Stimulated activated CD8-positive, alpha-beta memory T cell treated with anti-CD3 and anti-CD28 coated beads, Interleukin-7, amount 100 ng/mL, for 48 hours (primary cell): ENCODE measurements at regions not wholly inside any gene's neighbourhood (a gene's known extent, or its start where the extent isn't known, plus 50 kb on each side); places are given as distances from the start of the nearest gene placed in this dataset.

Experiments used
- DNase-seq, 2 donors: peaks; one replicate each; pipeline ENCODE4 v3.0.0-alpha.2; 2020; ENCODE audit warnings: low read depth in 1 of 2; ENCODE audit errors: extremely low read depth in 1 of 2

DNA sequence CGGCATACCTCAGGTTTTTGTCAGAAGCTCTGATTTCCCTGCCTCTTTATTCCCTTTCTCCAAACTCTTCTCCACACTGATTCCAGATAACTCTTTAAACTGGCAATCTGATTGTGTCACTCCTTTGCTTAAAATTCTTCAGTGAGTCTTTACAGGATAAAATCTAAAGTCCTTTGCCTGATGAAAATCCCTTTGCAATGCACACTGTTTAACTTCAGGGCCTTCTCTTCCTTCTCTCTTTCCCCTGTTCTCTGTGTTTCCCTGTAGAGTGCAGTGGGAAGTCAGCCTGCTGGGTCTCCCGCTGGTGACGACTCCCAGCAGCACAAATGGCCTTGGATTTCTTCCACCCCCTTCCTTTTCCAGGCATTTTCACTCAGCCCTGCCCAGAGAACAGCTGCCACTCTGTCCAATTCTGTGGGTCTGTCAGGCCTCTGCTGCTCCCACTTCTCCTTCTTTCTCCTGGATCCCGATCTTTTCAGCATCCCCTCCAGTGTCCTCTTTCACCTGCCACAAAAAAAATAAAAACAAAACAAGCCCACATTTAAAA is 189.9 kb upstream of the NWD2 start:
- DNase-seq = no peak

GRCh38 chr4:37058826-37059225 is 185.7 kb upstream of the NWD2 start:
- no peak for DNase-seq

DNA sequence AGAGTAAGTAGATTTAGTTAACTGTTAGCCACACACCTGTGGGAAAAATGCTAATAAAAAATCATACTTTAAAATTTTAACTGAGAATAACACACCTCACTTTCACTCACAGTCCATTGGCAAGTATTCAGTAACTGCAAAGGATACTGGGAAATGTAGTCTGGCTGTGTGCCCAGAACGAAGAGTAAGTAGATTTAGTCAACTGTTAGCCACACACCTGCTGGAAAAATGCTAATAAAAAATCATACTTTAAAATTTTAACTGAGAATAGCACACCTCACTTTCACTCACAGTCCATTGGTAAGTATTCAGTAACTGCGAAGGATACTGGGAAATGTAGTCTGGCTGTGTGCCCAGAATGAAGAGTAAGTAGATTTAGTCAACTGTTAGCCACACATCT is 178.4 kb upstream of the NWD2 start:
- no peak for DNase-seq

GRCh38 chr4:37068580-37068979 is 176.0 kb upstream of the NWD2 start:
- no peak for DNase-seq

- DNase-seq = no peak
Measured at GRCh38 chr4:37070041-37070440, 174.5 kb upstream of the NWD2 start.

DNA sequence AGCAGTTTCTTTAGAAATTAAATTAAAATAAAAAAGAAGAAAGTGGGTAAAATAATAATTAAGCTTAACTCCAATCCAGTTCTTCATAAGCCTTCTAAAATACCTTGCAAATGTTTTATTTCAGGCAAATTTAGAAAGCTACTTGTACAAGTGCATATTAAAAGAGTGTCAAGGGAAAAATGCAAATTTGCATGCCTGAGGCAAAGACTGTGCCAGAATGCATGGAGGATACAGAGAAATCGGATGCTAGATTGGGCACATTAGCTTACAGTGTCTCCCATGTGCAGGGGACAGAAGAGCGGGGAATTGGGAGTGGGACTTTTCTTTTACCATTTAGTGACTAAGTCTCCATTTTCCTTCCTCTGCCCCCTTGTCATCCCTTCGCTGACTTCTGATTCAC is 173.0 kb upstream of the NWD2 start:
- no peak for DNase-seq

DNA sequence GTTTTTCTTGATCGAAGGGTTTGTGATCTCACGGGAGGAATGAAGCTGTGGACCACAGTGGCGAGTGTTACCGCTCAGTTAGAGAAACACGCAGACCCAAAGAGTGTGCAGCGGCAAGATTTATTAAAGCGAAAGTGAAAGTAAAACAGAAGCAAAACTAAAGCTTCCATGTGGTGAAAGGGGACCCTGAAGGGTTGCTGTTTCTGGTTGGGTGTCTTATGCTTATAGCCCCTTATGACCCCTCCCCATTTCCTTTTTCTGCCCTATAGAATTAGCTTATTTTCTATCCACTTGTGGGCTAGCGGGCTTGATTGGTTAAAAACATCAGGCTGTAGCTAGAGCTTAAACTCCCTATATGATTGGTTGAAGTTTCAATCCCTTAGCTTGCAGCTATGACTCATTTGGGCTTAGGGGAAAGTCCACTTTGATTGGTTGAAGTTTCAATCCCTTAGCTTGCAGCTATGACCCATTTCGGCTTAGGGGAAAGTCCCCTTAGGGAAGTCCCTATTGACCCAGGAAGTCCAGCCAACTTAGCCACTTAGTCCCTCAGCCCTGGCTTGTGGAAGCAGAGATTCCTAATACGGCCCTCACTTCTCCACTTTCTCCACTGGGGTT is 171.2 kb upstream of the NWD2 start:
- DNase-seq = no peak

DNA sequence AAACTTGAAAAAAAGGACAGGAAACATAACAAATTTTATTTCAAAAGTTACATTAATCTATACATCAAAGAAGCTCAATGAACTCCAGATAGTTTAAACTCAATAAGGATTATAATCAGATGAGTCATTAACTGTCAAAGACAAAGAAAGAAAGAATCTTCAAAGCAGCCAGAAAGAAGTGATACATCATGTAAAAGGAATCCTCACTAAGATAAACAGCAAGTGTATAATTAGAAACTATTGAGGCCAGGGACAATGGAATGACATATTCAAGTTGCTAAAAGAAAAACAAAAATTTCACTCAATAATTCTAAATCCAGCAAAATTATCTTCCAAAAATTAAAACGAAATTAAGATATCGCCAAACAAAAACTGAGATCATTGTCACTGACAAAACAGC is 161.6 kb upstream of the NWD2 start:
- no peak for DNase-seq

- DNase-seq = no peak
Measured at GRCh38 chr4:37095925-37096324, 148.6 kb upstream of the NWD2 start.

- no peak for DNase-seq
Measured at GRCh38 chr4:37101182-37101581, 143.4 kb upstream of the NWD2 start.

- DNase-seq = no peak
Measured at GRCh38 chr4:37101686-37102085, 142.9 kb upstream of the NWD2 start.

GRCh38 chr4:37109756-37110155 is 134.8 kb upstream of the NWD2 start:
- DNase-seq = no peak

GRCh38 chr4:37124800-37125199 is 119.7 kb upstream of the NWD2 start:
- no peak for DNase-seq

DNA sequence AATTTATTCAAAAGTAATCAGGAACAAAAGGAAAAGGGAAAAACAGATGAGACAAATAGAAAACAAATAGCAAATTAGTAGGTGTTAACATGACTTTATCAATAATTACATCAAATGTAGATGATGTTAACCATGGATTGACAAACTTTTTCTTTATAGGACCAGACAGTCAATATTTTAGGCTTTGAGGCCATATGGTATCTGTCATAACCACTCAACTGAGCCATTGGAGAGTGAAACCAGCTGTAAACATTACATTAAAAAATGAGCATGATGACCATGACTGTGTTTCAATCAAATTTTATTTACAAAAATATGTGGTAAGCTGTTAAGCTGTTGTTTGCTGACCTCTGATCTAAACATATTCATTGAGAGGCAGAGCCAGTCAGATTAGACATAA is 118.5 kb upstream of the NWD2 start:
- DNase-seq = no peak

DNA sequence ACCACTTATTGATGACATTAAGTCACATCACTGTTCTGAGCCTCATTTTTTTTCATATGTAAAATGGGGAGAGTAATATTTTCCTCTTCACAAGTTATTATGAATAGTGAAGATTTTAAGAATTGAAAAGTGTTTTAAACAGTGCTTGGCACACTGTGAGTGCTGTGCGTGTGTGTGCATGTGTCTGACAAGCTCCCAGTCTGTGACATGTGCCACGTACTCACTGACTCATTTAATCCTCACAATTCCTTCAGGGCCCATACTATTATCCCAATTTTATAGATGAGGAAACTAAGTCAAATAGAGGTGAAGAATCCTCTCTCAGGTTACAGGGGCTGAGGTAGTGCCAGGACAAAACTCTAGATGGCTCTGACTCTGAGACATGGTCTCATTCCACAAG is 114.1 kb upstream of the NWD2 start:
- DNase-seq = no peak

DNA sequence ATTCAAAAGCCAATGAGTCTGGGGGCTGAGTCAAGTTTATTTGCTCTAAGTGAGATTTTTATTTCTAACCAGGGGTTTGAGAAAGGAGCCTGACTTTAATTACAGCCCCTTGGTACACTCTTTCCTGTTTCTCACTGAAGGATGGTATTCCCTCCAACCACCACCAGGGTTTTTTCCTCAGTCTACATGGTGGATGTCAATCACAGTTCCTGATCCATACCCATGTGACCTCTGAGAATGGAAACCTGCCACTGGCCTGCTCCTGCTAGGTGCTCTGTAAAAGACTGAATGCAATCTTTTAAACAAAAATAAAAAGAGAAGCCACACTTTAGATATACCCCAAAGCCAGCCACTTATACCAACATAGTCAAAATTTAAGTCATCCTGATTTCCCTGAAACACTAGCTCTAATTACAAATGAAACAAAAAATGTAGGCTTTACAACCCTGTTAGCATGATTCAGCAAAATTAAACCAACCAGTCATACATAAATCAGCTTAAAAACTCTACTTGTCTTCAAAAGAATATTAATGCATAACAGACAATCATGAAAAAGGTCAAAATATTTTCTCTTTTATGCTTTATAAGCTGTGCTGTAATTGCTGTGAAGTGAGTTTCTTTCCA is 112.1 kb upstream of the NWD2 start:
- no peak for DNase-seq

DNA sequence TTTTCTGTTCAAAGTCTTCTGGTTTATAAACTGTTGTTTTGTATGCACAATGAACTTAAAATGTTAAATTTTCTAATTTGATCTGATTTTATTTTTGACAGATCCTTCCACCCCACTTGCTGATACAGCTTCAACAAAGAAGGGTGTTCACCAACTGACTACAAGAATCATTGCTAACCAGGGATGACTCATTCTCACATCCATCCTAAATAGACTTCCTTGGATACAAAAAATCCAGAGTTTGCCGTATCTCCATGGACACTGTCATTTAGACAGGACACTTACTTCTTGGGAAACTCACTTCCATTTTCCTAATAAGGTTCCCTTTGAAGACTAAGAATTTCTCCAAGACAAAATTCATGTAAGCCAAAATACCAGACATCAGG is 111.6 kb upstream of the NWD2 start:
- no peak for DNase-seq

GRCh38 chr4:37138019-37138653 is 106.4 kb upstream of the NWD2 start:
- DNase-seq = no peak

GRCh38 chr4:37138789-37139188 is 105.8 kb upstream of the NWD2 start:
- DNase-seq = no peak

DNA sequence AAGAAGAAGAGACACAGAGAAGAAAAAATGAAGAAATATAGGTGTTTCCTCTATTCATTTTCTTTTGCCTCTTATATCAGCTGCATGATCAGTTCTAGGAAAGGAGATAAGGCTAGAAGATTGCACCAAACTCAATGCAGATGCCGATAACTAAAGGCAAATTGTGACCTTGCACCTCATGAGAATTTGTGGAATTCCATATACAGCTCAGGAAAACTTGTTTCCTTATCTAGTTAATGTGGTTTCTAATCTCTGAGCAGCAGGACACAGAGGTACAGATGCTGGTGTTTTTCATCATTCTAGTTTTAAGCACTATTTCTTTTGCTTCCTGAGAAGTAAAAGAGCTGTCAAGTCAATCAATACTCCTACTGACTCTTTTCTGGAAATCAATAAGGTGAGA is 104.6 kb upstream of the NWD2 start:
- no peak for DNase-seq

- no peak for DNase-seq
Measured at GRCh38 chr4:37146260-37146659, 98.3 kb upstream of the NWD2 start.

GRCh38 chr4:37157476-37158167 is 86.9 kb upstream of the NWD2 start:
- DNase-seq = no peak
